ENCODE measurements at regions not wholly inside any gene's neighbourhood (a gene's known extent, or its start where the extent isn't known, plus 50 kb on each side); places are given as distances from the start of the nearest gene placed in this dataset.

- WGBS (ENCODE audit: insufficient coverage) = 83% methylated on average over 1 of the region's 4 CpGs
Observed at GRCh38 chr1:22340066-22340465, 111.6 kb upstream of the ZBTB40 start.

GRCh38 chr1:22340873-22341272, 110.8 kb upstream of the ZBTB40 start:
- POLR2A ChIA-PET = no interaction called here
- Mint-ChIP-seq H3K27me3 (peaks cover 49% of the 10 kb centered on the region), H3K27ac (no peak overlapping the region), H3K9me3 (ENCODE audit: insufficient read depth) (no peaks in the 10 kb centered on the region), H3K4me3 (no peak overlapping the region), H3K4me1 (no peaks in the 10 kb centered on the region)
- peaks cover 0 to 9% (median 0%) of the 10 kb centered on the region in 3 donors for H3K9me3 ChIP-seq (ENCODE audit: control extremely low read depth in 1 of 3, control insufficient read depth in 2 of 3, insufficient read depth in 1 of 3, low read length in 2 of 3)
- H3K9ac ChIP-seq (ENCODE audit: low read length) = no peak overlapping the region
- no peak overlapping the region for H3K4me3 ChIP-seq (ENCODE audit: control extremely low read depth in 1 of 5, extremely low read depth in 1 of 5, insufficient read depth in 1 of 5, low read depth in 2 of 5, low read length in 4 of 5)
- TF ChIP-seq CTCF (IDR thresholded peaks at IDR 0.05) (no peak), EZH2 (IDR thresholded peaks at IDR 0.05; ENCODE audit: borderline replicate concordance, insufficient read depth, low read depth, low read length, poor library complexity, severe bottlenecking) (no peak)
- WGBS (ENCODE audit: insufficient coverage) = 50% methylated on average over 4 of the region's 4 CpGs
- H3K4me1 ChIP-seq (ENCODE audit: control insufficient read depth in 2 of 2, insufficient read depth in 2 of 2, low read length in 2 of 2) = no peaks in the 10 kb centered on the region
- H3K4me2 ChIP-seq (replicated peaks; ENCODE audit: low read depth, low read length, poor library complexity, severe bottlenecking) = no peak overlapping the region
- CTCF ChIA-PET = no interaction called here
- no peaks in the 10 kb centered on the region for H3K79me2 ChIP-seq (ENCODE audit: control insufficient read depth, insufficient read depth, low read length)
- intact Hi-C loops (cut with micrococcal nuclease) = no loop called here
- no peaks in the 10 kb centered on the region for H3K36me3 ChIP-seq (replicated peaks in 1 of 2; ENCODE audit: control extremely low read depth in 1 of 2, control insufficient read depth in 1 of 2, extremely low read depth in 1 of 2, insufficient read depth in 2 of 2, low read length in 1 of 2)
- ATAC-seq (ENCODE audit: low read depth) (no peak), DNase-seq (no peak)
- no peaks in the 10 kb centered on the region for H4K20me1 ChIP-seq (ENCODE audit: control insufficient read depth, insufficient read depth, low read length, poor library complexity, severe bottlenecking)
- peaks cover 0 to 32% (median 0%) of the 10 kb centered on the region in 4 experiments for H3K27me3 ChIP-seq (replicated peaks in 1 of 4; ENCODE audit: control extremely low read depth in 1 of 4, control insufficient read depth in 3 of 4, insufficient read depth in 4 of 4, low read length in 3 of 4)
- no peak overlapping the region for H2AFZ ChIP-seq (ENCODE audit: insufficient read depth, low read depth, low read length, poor library complexity, severe bottlenecking)
- H3K27ac ChIP-seq (ENCODE audit: low read length in 2 of 2) = no peak overlapping the region

More at GRCh38 chr1:22340066-22340465, 111.6 kb upstream of the ZBTB40 start:
- Histone ChIP-seq H3K27ac (ENCODE audit: low read length in 2 of 2) (no peak overlapping the region), H3K4me3 (ENCODE audit: control extremely low read depth in 1 of 5, extremely low read depth in 1 of 5, insufficient read depth in 1 of 5, low read depth in 2 of 5, low read length in 4 of 5) (no peak overlapping the region), H3K4me2 (replicated peaks; ENCODE audit: low read depth, low read length, poor library complexity, severe bottlenecking) (no peak overlapping the region), H3K9me3 (ENCODE audit: control extremely low read depth in 1 of 3, control insufficient read depth in 2 of 3, insufficient read depth in 1 of 3, low read length in 2 of 3) (peaks cover 0 to 9% (median 0%) of the 10 kb centered on the region in 3 donors), H2AFZ (ENCODE audit: insufficient read depth, low read depth, low read length, poor library complexity, severe bottlenecking) (no peak overlapping the region), H3K4me1 (ENCODE audit: control insufficient read depth in 2 of 2, insufficient read depth in 2 of 2, low read length in 2 of 2) (no peaks in the 10 kb centered on the region), H3K36me3 (replicated peaks in 1 of 2; ENCODE audit: control extremely low read depth in 1 of 2, control insufficient read depth in 1 of 2, extremely low read depth in 1 of 2, insufficient read depth in 2 of 2, low read length in 1 of 2) (no peaks in the 10 kb centered on the region), H3K79me2 (ENCODE audit: control insufficient read depth, insufficient read depth, low read length) (no peaks in the 10 kb centered on the region), H4K20me1 (ENCODE audit: control insufficient read depth, insufficient read depth, low read length, poor library complexity, severe bottlenecking) (no peaks in the 10 kb centered on the region), H3K9ac (ENCODE audit: low read length) (no peak overlapping the region), H3K27me3 (replicated peaks in 1 of 4; ENCODE audit: control extremely low read depth in 1 of 4, control insufficient read depth in 3 of 4, insufficient read depth in 4 of 4, low read length in 3 of 4) (peaks cover 0 to 32% (median 0%) of the 10 kb centered on the region in 4 experiments)
- Mint-ChIP-seq H3K9me3 (ENCODE audit: insufficient read depth) (no peaks in the 10 kb centered on the region), H3K4me3 (no peak overlapping the region), H3K27ac (no peak overlapping the region), H3K27me3 (peaks cover 45% of the 10 kb centered on the region), H3K4me1 (no peaks in the 10 kb centered on the region)
- ChIA-PET CTCF (no interaction called here), POLR2A (no interaction called here)
- DNase-seq = no peak
- no peak for TF ChIP-seq CTCF (IDR thresholded peaks at IDR 0.05)
- no peak for ATAC-seq (ENCODE audit: low read depth)
- intact Hi-C loops (cut with micrococcal nuclease) = no loop called here
